Skeletal muscle cell (primary cell): ENCODE measurements at regions not wholly inside any gene's neighbourhood (a gene's known extent, or its start where the extent isn't known, plus 50 kb on each side); places are given as distances from the start of the nearest gene placed in this dataset.
"Not testable (repeated sequence)": the region's sequence is repeated elsewhere in the genome, so short reads cannot be mapped to it uniquely, and the experiment has no call there.

Experiments
- DNase-seq: peaks from one replicate; pipeline ENCODE4 v3.0.0-alpha.2; 2010; ENCODE audit warnings: low read depth
- H3K4me3 ChIP-seq: 2 replicates; pipeline ENCODE4 v1.5.1; 2011; ENCODE audit warnings: low read depth, mild to moderate bottlenecking, control low read depth, low read length, moderate library complexity

DNA sequence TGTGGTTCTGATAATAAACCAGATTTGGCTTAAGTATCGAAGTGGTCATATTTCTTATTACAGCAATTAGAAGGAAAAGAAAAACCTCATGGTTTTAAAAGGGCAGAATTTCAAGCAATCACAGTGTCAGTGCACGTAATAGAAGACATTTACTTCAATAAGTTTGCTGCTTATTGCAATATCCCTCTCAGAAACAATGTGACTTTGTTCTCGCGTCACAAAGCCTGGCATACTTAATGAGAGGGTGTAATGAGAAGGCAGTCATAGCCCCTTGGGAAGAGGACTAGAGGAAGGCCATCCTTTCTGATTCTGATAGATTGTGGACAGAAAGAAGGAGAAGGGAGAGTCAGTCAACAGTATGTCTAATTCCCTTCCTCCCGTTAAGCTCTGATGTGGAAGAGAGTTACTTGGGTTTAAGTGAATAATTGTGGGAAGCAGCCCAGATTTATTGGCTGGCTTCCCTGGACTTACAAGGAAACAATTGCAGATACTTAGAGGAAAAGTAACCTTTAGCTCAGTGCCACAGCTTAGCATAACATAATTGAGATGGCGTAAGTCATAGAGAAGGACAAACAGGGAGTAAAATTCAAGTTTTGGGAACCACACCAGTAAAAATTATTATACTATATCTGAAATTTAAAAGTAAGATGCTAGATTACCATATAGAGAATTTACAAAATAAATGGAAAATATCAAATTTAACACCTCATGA lies 738.2 kb downstream of the PRIM2 start:
- not testable (repeated sequence) for H3K4me3 ChIP-seq
- DNase-seq, result peak; percentile 3

- not testable (repeated sequence) for H3K4me3 ChIP-seq
- peak; percentile 47 for DNase-seq
Observed at GRCh38 chr6:58059701-58060100, 742.3 kb downstream of the PRIM2 start.

DNA sequence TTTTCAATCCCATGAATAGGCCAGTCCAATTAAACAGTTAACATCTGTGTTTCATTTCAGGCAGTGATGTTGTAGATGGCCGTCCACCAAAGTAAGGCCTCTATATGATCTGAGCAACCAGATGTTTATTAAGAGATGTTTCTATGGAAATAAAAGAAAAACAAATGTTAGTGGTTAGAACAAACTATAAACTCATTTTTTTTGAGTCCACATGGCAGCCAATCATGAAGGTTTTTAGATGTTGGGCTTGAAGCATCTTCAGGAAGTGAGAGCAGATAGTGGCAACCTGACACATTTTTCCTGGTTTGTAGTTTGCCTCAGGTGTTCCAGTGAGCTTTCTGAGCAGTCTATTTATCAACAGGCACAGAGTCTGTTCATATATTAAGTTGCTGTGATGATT lies 746.1 kb downstream of the PRIM2 start:
- not testable (repeated sequence) for H3K4me3 ChIP-seq, DNase-seq

DNA sequence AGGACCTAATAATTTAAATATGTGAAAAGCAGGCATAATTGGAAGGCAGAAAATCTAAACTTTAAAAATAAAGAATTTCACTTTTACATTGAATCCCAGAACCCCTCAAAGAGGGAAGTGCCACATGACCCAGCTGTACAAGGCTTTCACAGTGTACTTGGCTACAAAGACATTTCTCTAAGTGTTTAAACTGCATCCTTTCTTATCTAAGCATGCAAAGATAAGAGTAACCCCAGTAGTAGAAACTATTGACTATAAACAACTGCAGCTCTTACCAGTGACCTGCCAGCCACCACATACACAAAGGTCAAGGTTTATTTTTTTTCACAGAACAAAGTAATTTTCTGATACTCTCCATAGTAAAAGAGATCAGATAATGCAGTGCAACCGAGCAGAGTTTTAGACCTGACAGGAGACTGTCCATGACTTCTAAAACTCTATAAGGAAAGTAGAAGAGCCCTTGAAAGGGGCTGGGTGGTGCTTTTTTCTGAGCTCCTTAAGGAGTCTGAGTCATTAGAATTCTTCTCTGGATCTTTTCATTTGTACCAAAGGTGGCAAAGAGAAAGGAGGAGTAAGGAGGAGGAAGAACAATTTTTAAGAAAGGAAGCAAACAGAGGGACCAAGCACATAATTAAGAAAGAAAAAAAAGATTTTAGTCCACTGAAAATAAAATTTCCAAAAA lies 750.6 kb downstream of the PRIM2 start:
- H3K4me3 ChIP-seq, DNase-seq: not testable (repeated sequence)

- no peak overlapping the region for H3K4me3 ChIP-seq
- DNase-seq, result no peak
Observed at GRCh38 chr6:58073263-58073662, 755.8 kb downstream of the PRIM2 start.

- DNase-seq, H3K4me3 ChIP-seq: not testable (repeated sequence)
Observed at GRCh38 chr6:58090067-58090466, 772.6 kb downstream of the PRIM2 start.

GRCh38 chr6:58097251-58097650 lies 779.8 kb downstream of the PRIM2 start:
- H3K4me3 ChIP-seq, DNase-seq: not testable (repeated sequence)

DNA sequence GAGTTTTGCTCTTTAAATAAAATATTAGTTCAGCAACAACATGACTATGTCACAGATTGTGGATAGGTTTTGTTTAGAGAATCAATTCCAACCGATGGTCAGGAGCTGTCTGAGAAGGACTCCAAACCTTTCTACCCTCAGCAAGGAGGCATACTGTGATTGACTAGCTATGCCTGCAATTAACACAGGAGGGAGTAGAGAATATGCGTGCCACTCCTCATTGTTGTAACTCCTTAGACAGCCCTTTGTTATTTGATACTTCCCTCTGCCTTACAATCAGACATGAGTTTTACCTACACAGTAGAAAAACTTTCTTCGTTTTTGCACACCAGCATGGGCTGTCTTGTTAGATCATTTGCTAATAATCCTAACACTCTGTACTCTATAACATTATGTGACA lies 796.5 kb downstream of the PRIM2 start:
- no peak for DNase-seq

GRCh38 chr6:58117162-58117561 lies 799.7 kb downstream of the PRIM2 start:
- not testable (repeated sequence) for DNase-seq, H3K4me3 ChIP-seq

More for the DNA sequence above, 796.5 kb downstream of the PRIM2 start:
- H3K4me3 ChIP-seq, result no peak overlapping the region

GRCh38 chr6:58121616-58122015 lies 804.2 kb downstream of the PRIM2 start:
- H3K4me3 ChIP-seq, DNase-seq: not testable (repeated sequence)

DNA sequence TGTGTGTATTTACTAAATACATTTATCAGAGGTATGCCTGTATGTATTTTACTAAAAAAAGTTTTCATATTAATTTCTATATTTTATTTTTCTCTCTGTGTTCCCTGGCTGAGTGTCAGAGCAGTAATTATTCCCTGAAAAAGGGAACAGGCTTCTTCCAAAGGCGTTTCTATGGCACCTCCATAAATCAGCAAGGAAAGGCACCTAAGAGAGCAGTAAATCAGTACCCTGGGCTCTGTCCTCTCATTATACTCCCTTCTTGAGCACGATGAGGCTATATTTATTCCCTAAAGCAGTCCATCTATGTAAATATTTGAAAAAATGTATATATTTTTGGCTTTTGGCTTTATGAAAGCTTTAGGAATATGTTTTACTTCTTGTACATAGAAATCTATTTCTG lies 806.3 kb downstream of the PRIM2 start:
- DNase-seq, H3K4me3 ChIP-seq: not testable (repeated sequence)

DNA sequence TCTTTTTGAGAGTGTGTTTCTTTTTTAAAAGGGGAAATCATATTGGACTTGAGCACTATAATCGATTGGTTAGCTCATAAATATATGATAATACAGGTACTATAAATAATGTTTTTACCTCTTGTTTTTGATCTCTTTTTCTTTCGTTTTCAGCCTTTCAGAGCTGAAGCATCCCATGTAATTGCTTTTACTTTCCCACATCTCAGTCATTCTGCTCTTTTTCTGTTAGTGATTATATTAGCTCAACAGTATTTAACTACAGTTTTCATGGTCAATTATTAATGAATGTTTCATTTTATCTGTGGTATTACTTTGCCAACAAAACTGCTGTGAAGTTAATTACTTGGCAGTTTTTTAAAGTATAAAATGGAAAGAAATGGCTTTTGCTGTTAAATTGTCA lies 811.1 kb downstream of the PRIM2 start:
- H3K4me3 ChIP-seq, DNase-seq: not testable (repeated sequence)

DNA sequence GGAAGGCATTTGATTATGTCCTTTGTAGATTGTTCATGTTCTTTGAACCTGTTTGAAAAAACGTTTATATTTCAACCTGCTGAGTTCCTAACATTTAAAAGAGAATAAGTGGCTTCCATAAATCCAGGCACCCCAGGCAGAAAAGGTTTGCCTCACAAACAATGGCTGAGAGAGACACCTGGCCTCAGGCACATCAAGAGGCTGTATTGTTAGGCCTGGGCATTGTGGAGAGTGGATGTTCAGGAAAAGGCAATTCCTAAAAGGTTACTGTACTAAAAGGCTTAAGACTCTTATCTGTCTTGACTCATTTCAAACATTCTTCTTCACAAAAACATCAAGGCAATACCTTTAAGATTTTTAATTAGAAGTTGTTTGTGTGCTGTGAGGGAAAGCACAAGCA lies 811.7 kb downstream of the PRIM2 start:
- H3K4me3 ChIP-seq, DNase-seq: not testable (repeated sequence)

DNA sequence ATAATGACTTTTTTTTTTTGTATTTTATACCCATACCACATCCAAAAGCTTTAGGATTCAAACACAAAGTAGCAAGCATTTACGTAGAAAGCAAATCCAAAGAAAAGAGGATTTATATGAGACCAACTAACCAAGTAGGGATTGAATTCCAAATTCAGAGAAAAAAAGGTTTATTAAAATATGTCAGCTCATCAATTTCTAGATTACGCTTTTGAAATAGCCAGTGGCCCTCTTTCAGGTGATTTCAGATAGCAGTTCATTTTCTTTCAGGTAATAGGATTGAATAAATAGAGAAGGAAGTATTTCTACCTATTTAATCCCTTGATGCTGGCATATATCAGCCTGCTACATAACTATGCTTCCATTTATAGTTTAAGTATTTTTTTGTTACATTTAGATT lies 822.3 kb downstream of the PRIM2 start:
- DNase-seq, H3K4me3 ChIP-seq: not testable (repeated sequence)

DNA sequence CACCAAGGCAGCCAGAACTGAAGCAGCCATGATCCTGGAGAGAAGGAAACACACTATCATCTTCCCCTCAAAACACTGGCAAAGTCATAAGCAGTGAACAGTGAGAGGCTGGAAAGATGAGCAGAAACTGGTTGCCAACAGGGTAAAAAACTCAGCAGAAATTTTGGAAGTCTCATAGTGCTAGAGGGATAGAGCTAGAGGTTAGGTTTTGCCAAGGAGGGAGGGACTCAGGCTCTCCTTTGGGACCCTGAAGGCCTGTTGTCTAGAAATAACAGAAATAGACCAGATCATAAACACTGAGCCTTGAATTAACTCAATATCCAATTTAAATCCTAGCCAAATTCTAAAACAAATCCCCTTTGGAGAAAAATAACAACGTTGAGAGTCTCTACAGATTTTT lies 853.6 kb downstream of the PRIM2 start:
- not testable (repeated sequence) for H3K4me3 ChIP-seq, DNase-seq

DNA sequence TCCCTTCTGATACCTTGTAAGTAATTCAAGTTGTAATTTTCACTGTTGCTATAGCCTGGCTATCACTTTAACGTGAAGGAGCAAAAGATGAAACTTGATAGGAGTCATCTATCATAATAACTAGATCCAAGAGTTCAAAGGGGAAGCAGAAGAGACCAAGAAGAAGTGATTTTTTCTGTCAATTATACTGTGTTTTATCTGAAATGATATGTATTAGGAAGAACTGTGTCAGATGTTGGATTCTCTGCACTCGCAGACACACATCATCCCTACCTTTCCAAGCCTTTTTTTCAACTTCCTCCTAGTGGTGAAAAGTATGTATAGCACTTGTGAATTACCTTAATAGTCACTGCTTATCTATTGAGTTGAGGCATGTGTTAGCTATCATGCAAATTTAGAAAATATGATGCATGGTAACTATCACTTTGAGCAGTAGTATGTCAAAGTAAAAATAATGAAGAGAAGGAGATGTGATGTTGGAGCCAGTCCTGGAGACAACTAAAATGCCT lies 864.2 kb downstream of the PRIM2 start:
- not testable (repeated sequence) for H3K4me3 ChIP-seq, DNase-seq

DNA sequence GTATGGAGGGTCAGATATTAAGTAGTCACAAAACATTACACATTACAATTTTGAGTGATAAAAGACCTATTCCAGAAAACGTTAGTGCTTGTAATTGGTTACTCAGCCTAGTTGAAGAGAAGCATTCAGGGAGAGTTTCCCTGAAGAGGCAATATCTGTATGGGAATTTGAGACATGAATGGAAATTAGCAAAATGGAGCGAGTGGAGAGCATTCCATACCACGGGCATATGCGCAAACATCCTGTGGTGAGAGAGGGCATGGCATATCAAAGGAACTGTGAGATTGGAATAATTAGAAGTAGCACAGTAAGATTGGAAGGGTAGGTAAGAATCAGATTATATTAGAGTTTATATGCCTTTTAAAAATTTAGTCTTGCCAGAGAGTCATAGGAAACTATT lies 867.9 kb downstream of the PRIM2 start:
- DNase-seq, H3K4me3 ChIP-seq: not testable (repeated sequence)

- DNase-seq, result peak; percentile 28
- not testable (repeated sequence) for H3K4me3 ChIP-seq
Observed at GRCh38 chr6:58193209-58193608, 875.8 kb downstream of the PRIM2 start.

DNA sequence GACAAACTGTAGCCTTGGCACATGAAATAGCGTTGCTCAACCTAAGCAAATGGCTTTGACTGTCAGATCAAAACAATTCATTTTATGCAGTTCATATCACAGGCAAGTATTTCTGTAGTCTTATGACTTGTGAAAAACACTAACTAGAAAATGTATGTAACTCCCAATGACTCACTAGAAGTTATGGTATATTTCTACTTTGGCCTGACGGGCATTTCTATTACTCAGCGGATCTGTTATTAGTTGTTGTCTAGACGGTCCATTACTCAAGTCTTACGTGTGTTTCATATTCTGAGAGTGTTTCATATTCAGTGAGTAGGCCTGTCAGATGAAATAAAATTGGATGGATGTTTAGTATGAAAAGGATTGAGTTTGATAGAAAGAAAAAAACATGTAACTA lies 880.9 kb downstream of the PRIM2 start:
- H3K4me3 ChIP-seq, result no peak overlapping the region
- peak; percentile 39 for DNase-seq

GRCh38 chr6:58237124-58237523 lies 919.7 kb downstream of the PRIM2 start:
- DNase-seq, H3K4me3 ChIP-seq: not testable (repeated sequence)

DNA sequence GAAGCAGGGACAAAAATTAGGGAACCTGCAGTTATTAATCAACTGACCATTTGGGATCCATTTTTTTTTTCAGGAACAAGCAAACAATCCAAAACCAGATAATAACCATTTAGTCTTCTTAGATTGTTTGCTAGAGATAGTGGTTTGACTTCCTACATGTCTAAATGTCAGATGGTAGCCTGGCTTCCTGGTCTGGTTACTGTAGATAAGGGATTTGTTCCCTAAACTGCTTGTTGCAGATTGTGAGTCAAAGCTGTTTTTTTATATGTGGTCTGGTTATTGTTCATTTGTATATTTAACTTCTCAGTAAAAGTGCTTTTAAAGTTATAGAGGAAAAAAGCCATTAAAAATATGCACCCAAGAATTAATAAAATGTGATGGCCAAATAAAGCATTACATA lies 921.0 kb downstream of the PRIM2 start:
- H3K4me3 ChIP-seq, DNase-seq: not testable (repeated sequence)
